Activated CD8-positive, alpha-beta memory T cell treated with anti-CD3 and anti-CD28 coated beads for 4 hours (primary cell): ENCODE measurements at regions not wholly inside any gene's neighbourhood (a gene's known extent, or its start where the extent isn't known, plus 50 kb on each side); places are given as distances from the start of the nearest gene placed in this dataset.
"Not testable (repeated sequence)": the region's sequence is repeated elsewhere in the genome, so short reads cannot be mapped to it uniquely, and the experiment has no call there.

Experiments used
- DNase-seq, 2 donors: peaks; one replicate each; pipeline ENCODE4 v3.0.0-alpha.2; 2020; ENCODE audit warnings: low read depth in 2 of 2

DNA sequence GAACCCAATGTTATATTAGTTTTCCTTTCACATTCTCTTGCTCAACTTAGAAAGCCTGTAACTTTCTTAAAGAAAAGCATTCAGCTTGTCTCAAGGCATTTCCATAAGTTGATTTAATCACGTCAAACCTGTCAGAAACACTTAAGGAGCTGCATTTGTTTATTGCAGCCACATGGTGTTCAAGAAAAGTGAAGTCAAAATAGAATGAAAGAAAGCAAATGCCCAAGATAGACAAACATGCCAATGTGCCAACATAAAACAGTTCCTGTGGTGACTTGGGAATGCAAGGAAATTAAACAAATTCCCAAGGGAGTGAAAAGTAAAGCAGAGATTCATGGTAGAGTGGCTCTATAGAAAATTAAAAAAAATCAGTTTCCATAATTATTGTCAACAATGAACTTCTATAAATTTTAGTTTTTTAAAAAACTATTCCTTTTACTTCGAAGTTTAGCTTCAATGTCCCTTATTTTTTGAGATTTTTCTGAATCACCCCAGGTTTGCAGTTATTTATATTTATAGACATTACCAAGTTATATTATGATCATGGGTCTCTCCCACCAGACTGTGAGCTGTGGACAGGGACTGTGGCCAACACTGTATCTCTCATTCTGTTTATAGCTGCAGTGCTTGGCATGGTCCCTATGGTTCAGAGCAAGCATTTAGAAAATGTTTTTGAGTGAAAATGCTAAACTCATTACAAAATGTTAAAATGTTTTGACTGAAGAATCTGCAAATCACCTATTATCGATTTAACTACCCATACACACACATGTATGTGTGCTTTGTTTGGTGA, 887.4 kb downstream of the REEP3 start:
- DNase-seq = no peak

DNA sequence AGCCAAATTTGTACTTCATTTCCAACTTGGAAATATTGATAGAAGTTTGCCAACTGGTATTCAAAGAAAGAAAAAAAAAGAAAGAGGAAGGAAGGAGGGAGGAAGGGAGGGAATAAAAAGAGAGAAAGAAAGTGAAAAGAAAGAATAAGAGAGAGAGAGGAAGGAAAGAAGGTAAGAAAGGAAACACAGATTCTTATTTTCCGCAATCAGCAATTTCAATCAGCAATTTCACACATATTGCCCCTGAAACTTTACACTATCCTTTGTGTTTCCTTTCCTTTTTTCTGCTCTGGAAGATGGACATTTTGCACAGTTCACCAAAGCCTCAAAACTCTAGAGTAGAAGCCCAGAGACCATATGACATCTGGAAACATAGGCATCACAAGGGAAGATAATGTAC, 888.1 kb downstream of the REEP3 start:
- DNase-seq = no peak

DNA sequence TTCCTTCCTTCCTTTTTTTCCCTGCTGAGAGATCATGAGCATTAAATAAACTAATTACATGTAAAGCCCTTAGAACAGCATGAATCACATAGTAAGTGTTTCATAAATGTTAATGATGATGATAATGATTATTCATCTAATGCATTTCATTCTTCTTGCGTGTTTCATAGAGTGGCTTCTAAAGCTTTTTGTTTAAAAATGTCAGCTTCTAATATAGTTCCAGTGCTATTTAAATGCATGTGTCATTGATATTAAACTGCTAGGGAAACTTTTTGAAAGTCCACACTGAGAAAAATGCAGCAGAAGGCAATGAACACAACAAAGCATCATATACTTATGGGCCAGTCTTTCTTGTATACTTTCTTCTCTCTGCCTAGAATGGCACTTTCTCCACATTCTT, 894.8 kb downstream of the REEP3 start:
- no peak for DNase-seq

DNA sequence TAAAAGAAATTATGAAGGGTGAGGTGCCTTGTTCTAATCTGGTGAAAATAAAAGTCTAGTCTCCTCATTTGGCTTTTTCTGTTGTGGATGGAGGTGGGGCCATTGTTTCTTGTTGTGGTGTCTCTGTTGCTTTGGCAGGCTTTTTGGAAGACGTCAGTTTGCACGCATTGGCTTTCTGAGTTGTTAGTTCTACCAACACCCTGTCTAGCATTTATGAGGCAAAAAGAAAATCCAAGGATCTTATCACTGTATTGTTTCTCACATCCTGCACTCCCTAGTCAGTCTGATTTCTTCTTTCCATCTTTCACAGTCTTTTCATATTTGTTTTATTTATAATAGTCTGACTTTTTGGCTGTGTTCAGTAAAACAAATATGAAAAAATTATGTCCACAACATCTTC, 898.3 kb downstream of the REEP3 start:
- DNase-seq = no peak

DNA sequence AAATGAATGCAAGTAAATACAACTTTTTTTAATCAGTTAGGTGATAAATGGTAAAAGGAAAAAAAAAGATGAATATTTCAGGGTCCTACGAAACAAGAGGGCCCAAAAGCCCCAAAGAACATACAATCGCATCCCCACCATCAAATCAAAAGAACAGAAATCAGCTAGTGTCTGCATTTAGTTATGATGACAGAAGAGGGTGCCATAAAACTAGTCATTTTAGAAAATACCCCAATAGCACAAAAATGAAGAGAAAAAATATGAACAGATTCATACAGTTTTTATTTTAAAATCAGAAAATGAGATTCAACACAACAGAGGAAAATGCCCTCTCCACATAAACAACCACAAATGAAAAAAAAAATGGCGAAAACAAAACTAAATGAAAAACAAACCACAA, 905.5 kb downstream of the REEP3 start:
- DNase-seq = no peak

DNA sequence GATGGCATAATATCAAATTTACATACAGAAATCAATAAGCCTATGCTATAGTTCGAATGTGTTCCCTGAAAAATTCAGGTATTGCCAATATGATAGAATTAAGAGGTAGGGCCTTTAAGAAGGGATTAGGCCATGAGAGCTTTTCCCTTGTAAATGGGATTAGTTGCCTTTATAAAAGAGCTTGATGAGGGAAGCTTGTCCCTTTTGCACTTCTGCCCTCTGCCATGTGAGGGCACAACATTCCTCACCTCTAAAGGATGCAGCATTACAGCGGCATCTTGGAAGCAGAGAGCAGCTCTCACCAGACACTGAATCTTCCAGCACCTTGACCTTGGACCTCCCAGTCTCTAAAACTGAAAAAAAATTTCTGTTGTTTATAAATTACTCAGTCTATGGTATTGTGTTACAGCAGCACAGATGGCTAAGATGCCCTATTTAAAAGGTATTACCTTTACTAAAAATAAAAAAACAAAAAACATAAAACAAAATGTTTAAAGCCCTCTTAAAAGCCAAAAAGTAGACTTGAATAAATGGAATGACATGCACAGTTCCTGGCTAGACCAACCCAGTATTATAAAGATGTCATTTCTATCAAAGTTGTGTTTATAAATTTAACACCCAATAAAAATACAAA, 909.6 kb downstream of the REEP3 start:
- no peak for DNase-seq

DNA sequence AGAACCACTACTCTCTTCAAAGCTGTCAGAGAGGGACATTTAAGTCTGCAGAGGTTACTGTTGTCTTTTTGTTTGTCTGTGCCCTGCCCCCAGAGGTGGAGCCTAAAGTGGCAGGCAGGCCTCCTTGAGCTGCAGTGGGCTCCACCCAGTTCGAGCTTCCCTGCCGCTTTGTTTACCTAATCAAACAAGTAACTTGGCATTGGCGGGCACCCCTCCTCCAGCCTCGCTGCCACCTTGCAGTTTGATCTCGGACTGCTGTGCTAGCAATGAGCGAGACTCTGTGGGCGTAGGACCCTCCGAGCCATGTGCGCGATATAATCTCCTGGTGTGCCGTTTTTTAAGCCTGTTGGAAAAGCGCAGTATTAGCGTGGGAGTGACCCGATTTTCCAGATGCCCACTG, 920.7 kb downstream of the REEP3 start:
- DNase-seq = not testable (repeated sequence)

DNA sequence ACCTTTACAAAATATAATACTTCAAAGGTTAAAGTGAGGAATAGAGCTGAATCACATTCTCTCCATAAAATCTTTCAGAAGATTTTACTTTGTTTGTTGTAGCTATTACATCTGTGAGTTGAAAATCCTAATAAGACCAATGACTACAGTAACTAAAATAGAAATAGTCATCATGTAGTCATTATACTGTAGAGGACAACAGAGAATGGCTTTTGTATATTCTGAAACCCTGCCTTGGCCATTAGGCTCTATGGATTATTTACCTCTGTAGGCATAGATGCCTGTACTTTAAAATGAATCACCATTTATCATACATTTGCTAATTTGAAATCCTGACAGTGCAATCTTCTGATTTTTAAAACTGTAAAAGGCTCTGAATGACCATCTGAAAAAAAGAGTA, 923.0 kb downstream of the REEP3 start:
- no peak for DNase-seq

DNA sequence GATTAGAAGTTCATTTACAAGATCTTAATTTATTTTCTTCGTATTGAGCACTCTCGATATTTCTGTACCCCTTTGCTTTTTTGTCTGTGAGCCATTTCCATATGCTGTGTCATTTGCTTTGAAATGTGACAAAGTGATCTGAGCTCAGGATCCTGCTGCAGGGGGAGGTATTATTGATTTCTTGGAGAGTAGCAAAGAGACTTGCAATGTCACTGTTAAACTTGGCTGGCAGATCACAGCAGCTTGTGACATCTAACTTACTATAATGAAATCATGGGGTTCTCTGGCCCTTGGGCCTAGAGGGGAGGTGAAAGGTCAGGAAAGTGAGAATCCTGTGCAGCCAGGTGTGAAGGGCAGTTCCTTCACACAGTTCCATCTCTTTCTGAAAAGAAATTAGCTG, 923.4 kb downstream of the REEP3 start:
- DNase-seq = no peak

DNA sequence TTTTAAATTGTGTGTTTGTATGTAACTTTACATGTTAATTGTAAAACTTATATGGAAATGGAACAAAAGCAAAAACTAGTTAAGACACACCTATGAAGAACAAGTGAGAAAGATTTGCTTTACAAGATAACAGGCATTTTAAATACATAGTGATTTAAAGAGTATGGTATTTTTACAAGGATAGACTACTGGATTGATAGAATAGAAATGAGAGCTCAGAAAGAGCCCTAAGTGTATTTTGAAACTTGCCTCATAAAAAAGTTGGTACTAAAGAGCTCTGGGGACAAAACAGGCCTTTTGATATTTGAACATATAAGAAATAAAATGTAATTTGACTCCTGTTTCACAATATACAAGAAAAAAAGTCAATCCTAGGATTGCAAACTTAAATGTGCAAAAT, 928.4 kb downstream of the REEP3 start:
- DNase-seq = no peak

DNA sequence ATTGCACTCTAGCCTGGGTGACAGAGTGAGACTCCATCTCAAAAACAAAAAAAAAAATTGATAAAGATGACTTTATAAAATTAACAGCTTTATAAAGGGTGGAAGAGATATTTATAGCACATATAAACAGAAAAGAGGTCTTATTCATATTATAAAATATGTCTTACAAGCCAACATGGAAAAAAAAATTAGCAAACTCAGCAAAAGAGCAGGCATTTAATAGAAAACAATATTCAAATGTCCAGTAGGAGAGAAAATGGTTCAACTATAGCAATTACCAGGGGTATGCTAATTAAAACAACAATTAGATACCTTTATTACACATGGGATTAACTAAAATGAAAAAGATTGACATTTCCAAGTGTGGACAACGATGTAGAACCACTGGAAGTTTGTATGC, 929.1 kb downstream of the REEP3 start:
- no peak for DNase-seq

DNA sequence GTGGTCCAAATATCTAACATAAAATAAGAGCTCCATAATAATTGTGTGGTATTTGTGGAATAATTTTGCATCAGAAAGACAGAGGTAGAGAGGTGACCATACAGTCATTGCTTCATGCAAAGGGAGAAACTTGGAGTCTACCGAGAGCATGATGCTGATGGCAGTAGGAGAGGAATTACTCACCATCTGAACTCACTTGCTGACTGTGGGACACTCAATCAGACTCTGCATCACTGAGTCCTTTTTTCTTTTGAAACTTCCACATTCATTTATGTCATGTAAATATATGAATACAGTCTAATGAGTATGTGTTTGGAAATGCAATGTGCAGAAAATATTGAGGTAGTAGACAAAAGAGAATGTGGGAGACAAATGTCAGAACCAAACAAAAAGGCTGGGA, 933.8 kb downstream of the REEP3 start:
- no peak for DNase-seq

DNA sequence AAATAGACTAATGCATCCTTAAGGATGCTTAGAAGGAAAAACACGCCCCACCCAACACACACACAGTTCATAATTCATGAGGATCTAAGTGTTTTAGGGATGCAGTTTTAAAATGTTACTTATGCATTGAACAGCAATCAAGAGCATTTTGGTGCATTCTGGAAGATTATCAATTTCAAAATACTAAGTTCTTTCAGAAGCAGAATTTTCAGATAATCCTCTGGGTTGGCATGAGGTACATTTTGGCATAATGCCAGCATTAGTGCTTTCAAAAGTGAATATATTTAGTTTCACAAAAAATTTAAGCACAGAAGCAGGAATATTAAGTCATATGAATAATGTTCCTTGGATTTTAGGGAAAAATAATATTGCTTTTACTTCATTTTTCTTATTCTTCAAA, 937.1 kb downstream of the REEP3 start:
- no peak for DNase-seq

DNA sequence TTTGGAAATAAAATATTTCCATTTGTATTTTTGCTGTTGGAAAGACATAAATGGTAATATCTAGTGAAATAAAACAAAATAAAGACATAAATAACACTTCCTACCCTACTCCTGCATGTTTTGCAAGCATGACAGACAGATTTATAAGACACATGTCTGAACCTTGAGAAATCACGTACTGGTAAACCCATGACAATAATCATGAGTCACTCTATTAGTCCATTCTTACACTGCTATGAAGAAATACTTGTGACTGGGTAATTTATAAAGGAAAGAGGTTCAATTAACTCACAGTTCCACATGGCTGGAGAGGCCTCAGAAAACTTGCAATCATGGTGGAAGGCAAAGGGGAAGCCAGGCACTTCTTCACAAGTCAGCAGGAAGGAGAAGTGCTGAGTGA, 942.2 kb downstream of the REEP3 start:
- no peak for DNase-seq

DNA sequence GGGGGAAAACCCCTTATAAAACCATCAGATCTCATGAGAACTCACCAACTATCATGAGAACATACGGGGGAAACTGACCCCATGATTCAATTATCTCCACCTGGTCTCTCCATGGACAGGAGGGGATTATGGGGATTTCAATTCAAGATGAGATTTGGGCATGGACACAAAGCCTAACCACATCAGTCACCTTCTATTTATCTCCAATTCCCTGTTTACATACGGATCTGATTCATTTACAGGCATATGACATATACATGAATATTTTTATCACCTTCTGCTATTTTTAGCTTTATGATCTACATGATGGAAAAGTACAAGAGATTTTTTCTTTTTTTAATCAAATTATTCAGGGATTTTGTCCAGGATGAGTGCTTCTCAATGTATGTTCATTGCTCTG, 944.5 kb downstream of the REEP3 start:
- no peak for DNase-seq

DNA sequence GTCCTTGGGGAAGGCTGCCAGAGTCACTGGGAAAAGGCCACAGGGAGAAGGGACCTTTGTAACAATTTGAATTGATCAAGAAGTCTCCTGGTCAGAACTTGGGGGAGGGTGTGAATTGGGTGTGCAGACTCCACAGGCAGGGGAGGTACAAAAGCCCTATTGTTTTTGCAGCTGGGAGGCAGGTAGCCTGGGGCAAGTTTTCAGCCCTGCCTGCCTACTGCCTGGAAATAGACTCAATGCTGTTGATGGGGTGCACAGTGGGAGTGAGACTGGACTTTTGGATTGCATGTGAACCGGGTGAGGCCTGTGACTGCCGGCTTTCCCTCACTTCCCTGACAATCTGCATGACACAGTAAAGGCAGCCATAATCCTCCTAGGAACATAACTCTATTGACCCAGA, 947.0 kb downstream of the REEP3 start:
- DNase-seq = no peak

DNA sequence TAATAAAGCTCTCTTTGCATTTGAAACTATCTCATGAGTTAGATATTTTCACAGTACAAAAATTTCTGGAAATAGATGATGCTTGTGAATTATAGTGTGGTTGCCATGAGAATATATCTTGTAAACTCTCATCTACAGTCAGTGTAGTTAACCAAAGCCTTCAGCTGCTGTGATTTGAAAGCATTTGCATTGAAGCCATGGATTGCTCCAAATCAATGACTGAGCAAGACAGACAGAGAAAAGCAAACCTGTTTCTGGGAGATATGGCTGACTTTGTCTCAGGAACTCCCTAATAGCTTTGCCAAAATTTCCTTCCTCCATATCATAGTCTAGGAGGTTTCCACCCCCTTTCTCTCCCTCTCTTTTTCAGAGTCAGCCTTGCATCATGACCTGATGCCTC, 955.3 kb downstream of the REEP3 start:
- no peak for DNase-seq

DNA sequence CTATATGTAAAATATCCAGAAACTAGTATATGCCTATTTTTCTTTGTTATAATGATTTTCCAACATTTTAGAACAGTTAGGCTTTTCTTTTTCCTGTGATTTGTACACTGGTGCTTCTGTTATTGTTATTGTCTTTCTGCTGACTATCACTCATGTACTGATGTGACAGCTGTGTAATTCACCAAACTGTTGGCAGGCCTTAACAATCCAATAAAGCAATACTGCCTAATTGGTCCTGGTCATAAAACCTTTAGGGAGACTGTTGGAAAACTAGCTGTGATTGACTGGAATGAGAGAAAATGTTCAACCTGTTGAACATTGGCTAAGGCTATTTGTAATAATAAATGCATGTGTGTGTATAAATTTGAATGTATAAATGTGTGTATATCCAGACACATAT, 956.6 kb downstream of the REEP3 start:
- no peak for DNase-seq

DNA sequence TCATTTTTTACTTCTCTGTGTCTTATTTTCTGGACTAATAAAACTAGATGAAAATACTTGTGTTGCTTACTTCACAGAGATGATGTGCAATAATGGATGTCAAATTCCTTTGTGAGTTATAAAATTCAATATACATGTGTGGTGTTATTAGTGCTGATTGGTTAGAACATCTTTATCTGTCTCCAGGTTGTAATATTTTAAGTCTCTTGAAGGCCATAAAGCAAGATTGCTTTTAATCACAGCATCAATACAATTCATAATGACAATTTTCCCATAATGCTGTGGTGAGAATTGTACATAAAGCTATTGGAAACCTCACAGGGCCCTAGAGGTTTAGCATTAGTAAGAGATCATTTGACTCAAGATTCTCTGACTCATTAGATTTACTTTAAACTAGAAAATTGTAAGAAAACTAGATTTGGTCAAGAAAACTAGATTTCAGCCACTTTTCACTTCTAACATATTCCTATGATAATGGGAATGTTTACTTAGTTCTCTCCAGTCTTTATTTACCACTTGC, 963.7 kb downstream of the REEP3 start:
- no peak for DNase-seq

DNA sequence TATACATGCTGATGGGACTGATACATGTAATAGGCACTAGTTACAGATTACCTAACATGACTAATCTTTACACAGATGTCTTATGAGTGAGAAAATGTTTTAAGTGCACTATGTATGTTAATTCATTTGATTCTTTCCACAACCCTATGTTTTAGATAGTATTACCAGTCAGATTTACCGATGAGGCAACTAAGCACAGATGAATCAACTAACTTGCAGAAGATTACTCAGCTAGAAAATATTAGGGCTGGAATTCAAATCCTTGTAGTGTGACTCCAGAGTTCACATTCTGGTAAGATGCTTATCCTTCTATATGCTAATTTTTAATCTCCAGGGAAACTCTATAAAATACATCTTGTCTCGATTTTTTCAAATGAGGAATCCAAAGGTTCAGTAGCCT, 964.9 kb downstream of the REEP3 start:
- DNase-seq = no peak

DNA sequence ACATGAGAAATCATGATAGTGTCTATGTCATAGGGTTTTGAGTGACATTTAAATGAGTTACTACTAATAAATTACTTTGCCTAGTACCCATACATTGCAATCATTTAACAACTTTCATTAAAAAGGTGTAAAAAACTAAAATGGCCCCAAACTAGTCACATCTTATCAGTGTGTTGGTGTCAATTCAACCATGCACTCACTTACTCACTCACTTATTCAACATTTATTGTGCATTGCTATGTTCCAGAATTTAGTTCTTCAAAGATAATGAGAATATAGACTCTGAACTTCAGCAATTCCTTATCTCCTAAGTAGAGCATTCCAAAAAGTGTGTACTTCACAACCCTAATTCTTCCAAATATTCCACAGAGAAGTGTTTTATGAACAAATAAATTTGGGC, 965.7 kb downstream of the REEP3 start:
- DNase-seq = no peak

DNA sequence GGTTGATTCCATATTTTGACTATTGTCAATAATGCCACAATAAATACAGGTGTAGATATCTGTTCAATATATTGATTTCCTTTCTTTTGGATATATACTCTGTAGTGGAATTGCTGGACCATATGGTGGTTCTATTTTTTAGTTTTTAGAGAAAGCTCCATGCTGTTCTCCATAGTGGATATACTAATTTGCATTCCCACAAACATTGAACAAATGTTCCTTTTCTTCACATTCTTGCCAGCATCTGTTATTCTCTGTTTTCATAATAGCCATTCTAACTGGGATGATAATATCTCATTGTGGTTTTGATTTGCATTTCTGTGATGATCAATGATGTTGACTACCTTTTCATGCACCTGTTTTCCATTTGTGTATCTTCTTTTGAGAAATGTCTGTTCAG, 973.7 kb downstream of the REEP3 start:
- DNase-seq = no peak

DNA sequence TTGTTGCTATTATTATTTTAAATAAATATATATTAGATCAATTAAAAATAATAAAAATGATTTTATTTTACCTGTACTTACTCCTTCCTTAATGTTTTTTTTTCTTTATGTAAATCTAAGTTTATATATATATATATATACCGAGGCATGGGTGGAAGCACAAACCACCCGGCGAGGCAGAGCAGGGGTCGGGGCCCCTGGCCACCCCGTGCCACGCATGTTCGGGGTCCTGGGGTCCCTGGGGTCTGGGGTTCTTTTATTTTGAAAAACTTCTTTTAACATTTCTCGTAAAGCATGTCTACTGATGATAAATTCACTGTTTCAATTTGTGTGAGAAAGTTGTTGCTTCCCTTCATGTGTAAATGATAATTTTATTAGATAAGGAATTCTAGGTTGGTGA, 976.1 kb downstream of the REEP3 start:
- DNase-seq = no peak

DNA sequence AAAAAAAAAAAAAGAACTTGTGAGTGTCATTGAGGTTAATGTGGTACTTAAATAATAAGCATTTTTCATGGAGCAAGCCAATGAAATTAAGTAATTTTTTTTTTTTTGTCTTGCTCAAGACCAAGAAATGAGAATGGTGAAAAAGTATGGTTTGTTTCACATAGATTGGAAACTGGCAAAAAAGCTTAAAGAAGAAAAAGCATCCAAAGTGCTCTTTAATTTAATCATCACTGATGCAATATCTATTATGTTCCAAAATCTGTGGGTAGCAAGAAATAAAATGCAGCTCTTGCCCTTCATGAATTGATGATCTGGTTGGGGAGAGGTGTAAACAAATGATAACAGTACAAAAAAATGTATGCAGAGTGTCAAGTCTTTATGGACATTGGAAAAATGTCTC, 980.6 kb downstream of the REEP3 start:
- DNase-seq = no peak
